Neural cell (in vitro differentiated cells): ENCODE measurements at regions not wholly inside any gene's neighbourhood (a gene's known extent, or its start where the extent isn't known, plus 50 kb on each side); places are given as distances from the start of the nearest gene placed in this dataset.

ENCODE experiments used
- EZH2 ChIP-seq: fragments of 200-600, 300-800 bp; shearing (Covaris generic), sonication (generic); IDR thresholded peaks from 2 replicates; pipeline ENCODE4 v1.6.1; 2014; ENCODE audit warnings: antibody characterized with exemption, low read length, borderline replicate concordance, mild to moderate bottlenecking; ENCODE audit not compliant: insufficient read depth, poor library complexity, severe bottlenecking
- POLR2AphosphoS5 ChIP-seq: IDR thresholded peaks from 2 replicates; pipeline ENCODE4 v1.6.1; 2012
- REST ChIP-seq: IDR thresholded peaks from 2 replicates; pipeline ENCODE4 v1.6.1; 2012; ENCODE audit warnings: borderline replicate concordance
- SMC3 ChIP-seq: fragments of 450-650 bp; conservative IDR thresholded peaks from 2 replicates; pipeline ENCODE4 v1.6.1; 2014; ENCODE audit warnings: antibody characterized with exemption, mild to moderate bottlenecking, moderate library complexity; ENCODE audit not compliant: poor library complexity

GRCh38 chr2:239819974-239820555, 205.1 kb downstream of the NDUFA10 start:
- TF ChIP-seq SMC3 (no peak), POLR2AphosphoS5 (no peak), REST (no peak), EZH2 (no peak)
